Parathyroid adenoma (tissue), 2 donors: ENCODE measurements at regions not wholly inside any gene's neighbourhood (a gene's known extent, or its start where the extent isn't known, plus 50 kb on each side); places are given as distances from the start of the nearest gene placed in this dataset.

Experiments
- H2AFZ ChIP-seq: fragments of 300-600 bp; sonication (generic); one replicate; pipeline ENCODE4 v1.7.0; 2017; ENCODE audit warnings: antibody characterized with exemption, mild to moderate bottlenecking
- H3K27ac ChIP-seq: fragments of 300-600 bp; sonication (generic); one replicate; pipeline ENCODE4 v1.7.0; 2017
- H3K27me3 ChIP-seq: fragments of 300-600 bp; sonication (generic); one replicate; pipeline ENCODE4 v1.7.0; 2017; ENCODE audit warnings: low read length; ENCODE audit not compliant: control insufficient read depth, insufficient read depth
- H3K36me3 ChIP-seq: fragments of 300-600 bp; sonication (generic); one replicate; pipeline ENCODE4 v1.7.0; 2017; ENCODE audit warnings: low read length; ENCODE audit not compliant: control insufficient read depth, insufficient read depth
- H3K4me1 ChIP-seq: fragments of 300-600 bp; sonication (generic); one replicate; pipeline ENCODE4 v1.7.0; 2017; ENCODE audit warnings: control low read depth
- H3K4me2 ChIP-seq: fragments of 300-600 bp; sonication (generic); one replicate; pipeline ENCODE4 v1.7.0; 2017; ENCODE audit warnings: low read length
- H3K4me3 ChIP-seq: fragments of 300-600 bp; sonication (generic); one replicate; pipeline ENCODE4 v1.7.0; 2017; ENCODE audit warnings: low read depth, low read length
- H3K79me2 ChIP-seq: fragments of 300-600 bp; sonication (generic); one replicate; pipeline ENCODE4 v1.7.0; 2017; ENCODE audit warnings: control low read depth
- H3K9ac ChIP-seq: fragments of 300-600 bp; sonication (generic); one replicate; pipeline ENCODE4 v1.7.0; 2017; ENCODE audit warnings: mild to moderate bottlenecking
- H3K9me3 ChIP-seq: fragments of 300-600 bp; sonication (generic); one replicate; pipeline ENCODE4 v1.7.0; 2017; ENCODE audit warnings: low read length; ENCODE audit not compliant: control insufficient read depth
- CTCF ChIP-seq: fragments of 300-600 bp; sonication (generic); IDR thresholded peaks from one replicate; pipeline ENCODE4 v1.7.0; 2017; ENCODE audit warnings: antibody characterized with exemption, mild to moderate bottlenecking
- donor health status: primary hyperparathyroidism.

GRCh38 chr18:4851301-4851976 is 345.6 kb downstream of the AKAIN1 start:
- Histone ChIP-seq H3K79me2 (no peaks in the 10 kb centered on the region), H3K4me1 (no peaks in the 10 kb centered on the region), H3K9me3 (no peaks in the 10 kb centered on the region), H2AFZ (no peak overlapping the region), H3K4me3 (no peak overlapping the region), H3K27ac (no peak overlapping the region), H3K27me3 (no peaks in the 10 kb centered on the region), H3K9ac (no peak overlapping the region), H3K36me3 (no peaks in the 10 kb centered on the region), H3K4me2 (no peak overlapping the region)
- no peak for TF ChIP-seq CTCF

- no peaks in the 10 kb centered on the region for H3K9me3 ChIP-seq
- H3K9ac ChIP-seq: no peak overlapping the region
- H2AFZ ChIP-seq: no peak overlapping the region
- H3K27ac ChIP-seq: no peak overlapping the region
- no peaks in the 10 kb centered on the region for H3K79me2 ChIP-seq
- no peaks in the 10 kb centered on the region for H3K27me3 ChIP-seq
- H3K4me1 ChIP-seq: no peaks in the 10 kb centered on the region
- no peak overlapping the region for H3K4me3 ChIP-seq
- no peaks in the 10 kb centered on the region for H3K36me3 ChIP-seq
- no peak overlapping the region for H3K4me2 ChIP-seq
- TF ChIP-seq CTCF: no peak
Measured at GRCh38 chr18:4847056-4847455, 350.0 kb downstream of the AKAIN1 start.

- H3K4me2 ChIP-seq: no peak overlapping the region
Measured at GRCh38 chr18:4844320-4844719, 352.7 kb downstream of the AKAIN1 start.

GRCh38 chr18:4843771-4844170 is 353.3 kb downstream of the AKAIN1 start:
- no peaks in the 10 kb centered on the region for H3K79me2 ChIP-seq

More at GRCh38 chr18:4844320-4844719, 352.7 kb downstream of the AKAIN1 start:
- H3K79me2 ChIP-seq: no peaks in the 10 kb centered on the region
- no peak overlapping the region for H3K9ac ChIP-seq
- H3K4me3 ChIP-seq: no peak overlapping the region
- TF ChIP-seq CTCF: no peak
- H3K27me3 ChIP-seq: no peaks in the 10 kb centered on the region
- no peaks in the 10 kb centered on the region for H3K36me3 ChIP-seq
- H3K4me1 ChIP-seq: no peaks in the 10 kb centered on the region
- H3K27ac ChIP-seq: no peak overlapping the region
- no peak overlapping the region for H2AFZ ChIP-seq
- no peaks in the 10 kb centered on the region for H3K9me3 ChIP-seq

More at GRCh38 chr18:4843771-4844170, 353.3 kb downstream of the AKAIN1 start:
- H2AFZ ChIP-seq: no peak overlapping the region
- no peak overlapping the region for H3K27ac ChIP-seq
- no peaks in the 10 kb centered on the region for H3K4me1 ChIP-seq
- H3K27me3 ChIP-seq: no peaks in the 10 kb centered on the region
- no peak for TF ChIP-seq CTCF
- H3K9me3 ChIP-seq: no peaks in the 10 kb centered on the region
- H3K36me3 ChIP-seq: no peaks in the 10 kb centered on the region
- no peak overlapping the region for H3K4me3 ChIP-seq
- H3K4me2 ChIP-seq: no peak overlapping the region
- no peak overlapping the region for H3K9ac ChIP-seq
